WTC11 (cell line): ENCODE measurements at regions not wholly inside any gene's neighbourhood (a gene's known extent, or its start where the extent isn't known, plus 50 kb on each side); places are given as distances from the start of the nearest gene placed in this dataset.

ENCODE experiments used
- ATAC-seq: fragments of 200-7000 bp; cut with Tn5 transposase; 2 replicates; pipeline ENCODE4 v1.10.0; 2021; ENCODE audit warnings: mild to moderate bottlenecking, moderate library complexity
- CTCF ChIA-PET: fragments of 300-600 bp; sonication (Branson Sonifier 250); formaldehyde crosslinking; loops from one replicate; lab custom pipeline; 2021; ENCODE audit warnings: antibody characterized with exemption; lab: Charles Lee
- POLR2A ChIA-PET: fragments of 350-600 bp; sonication (Branson Sonifier 250); formaldehyde crosslinking; loops from one replicate; lab custom pipeline; 2021; ENCODE audit warnings: antibody characterized with exemption; lab: Charles Lee
- DNase-seq: peaks from one replicate; pipeline ENCODE4 v3.0.0; 2021; ENCODE audit warnings: low spot score
- H3K27ac Mint-ChIP-seq: 2 replicates; pipeline ENCODE4 v1.8.0; 2021; ENCODE audit warnings: mixed read lengths
- H3K27me3 Mint-ChIP-seq: 2 replicates; pipeline ENCODE4 v1.8.0; 2021; ENCODE audit warnings: low read depth, mild to moderate bottlenecking, moderate library complexity, mixed read lengths
- H3K36me3 Mint-ChIP-seq: 2 replicates; pipeline ENCODE4 v1.8.0; 2021; ENCODE audit warnings: mixed read lengths
- H3K4me1 Mint-ChIP-seq: 2 replicates; pipeline ENCODE4 v1.8.0; 2022; ENCODE audit warnings: mixed read lengths
- H3K4me3 Mint-ChIP-seq: 2 replicates; pipeline ENCODE4 v1.8.0; 2021; ENCODE audit warnings: mild to moderate bottlenecking, moderate library complexity, mixed read lengths
- H3K9me3 Mint-ChIP-seq: 2 replicates; pipeline ENCODE4 v1.8.0; 2021; ENCODE audit warnings: mixed read lengths
- ATF2 ChIP-seq: sonication (generic); formaldehyde crosslinking; IDR thresholded peaks from 2 replicates; pipeline ENCODE4 v1.8.1; 2022; ENCODE audit warnings: low read depth, missing genetic modification reagents, borderline replicate concordance
- ETV6 ChIP-seq: sonication (generic); formaldehyde crosslinking; IDR thresholded peaks from 2 replicates; pipeline ENCODE4 v1.8.1; 2022; ENCODE audit warnings: mild to moderate bottlenecking, missing genetic modification reagents
- FOXJ3 ChIP-seq: sonication (generic); formaldehyde crosslinking; IDR thresholded peaks from 2 replicates; pipeline ENCODE4 v1.9.0; 2021; ENCODE audit warnings: missing genetic modification reagents, mild to moderate bottlenecking, borderline replicate concordance
- IRF2 ChIP-seq: sonication (generic); formaldehyde crosslinking; IDR thresholded peaks from 2 replicates; pipeline ENCODE4 v1.8.0; 2022; ENCODE audit warnings: low read depth, missing genetic modification reagents, borderline replicate concordance
- KAT7 ChIP-seq: sonication (generic); formaldehyde crosslinking; IDR thresholded peaks from 2 replicates; pipeline ENCODE4 v1.8.1; 2023; ENCODE audit warnings: missing genetic modification reagents, mild to moderate bottlenecking, borderline replicate concordance
- MAX ChIP-seq: sonication (generic); formaldehyde crosslinking; IDR thresholded peaks from 2 replicates; pipeline ENCODE4 v1.8.0; 2022; ENCODE audit warnings: mild to moderate bottlenecking, missing genetic modification reagents
- MXD4 ChIP-seq: fragments of 250-450 bp; sonication (Bioruptor Pico); IDR thresholded peaks from 2 replicates; pipeline ENCODE4 v1.8.0; 2021; ENCODE audit warnings: mild to moderate bottlenecking, moderate library complexity, borderline replicate concordance
- MYBL2 ChIP-seq: sonication (generic); formaldehyde crosslinking; IDR thresholded peaks from 2 replicates; pipeline ENCODE4 v1.8.1; 2023; ENCODE audit warnings: mild to moderate bottlenecking, moderate library complexity, missing genetic modification reagents
- NFE2L1 ChIP-seq: sonication (generic); formaldehyde crosslinking; IDR thresholded peaks from 2 replicates; pipeline ENCODE4 v1.8.1; 2023; ENCODE audit warnings: missing genetic modification reagents
- PRRX2 ChIP-seq: fragments of 250-450 bp; sonication (Bioruptor Pico); IDR thresholded peaks from 2 replicates; pipeline ENCODE4 v1.8.0; 2021; ENCODE audit warnings: mild to moderate bottlenecking
- TP53 ChIP-seq: sonication (generic); formaldehyde crosslinking; IDR thresholded peaks from 2 replicates; pipeline ENCODE4 v1.8.1; 2023; ENCODE audit warnings: mild to moderate bottlenecking, missing genetic modification reagents
- ZNF512 ChIP-seq: sonication (generic); formaldehyde crosslinking; IDR thresholded peaks from 2 replicates; pipeline ENCODE4 v1.8.1; 2022; ENCODE audit warnings: missing genetic modification reagents, borderline replicate concordance
- TF ChIP-seq, protein P1 (sequence below): sonication (generic); formaldehyde crosslinking; IDR thresholded peaks from 2 replicates; pipeline ENCODE4 v1.8.0; 2022; ENCODE audit warnings: mild to moderate bottlenecking, missing genetic modification reagents
- TF ChIP-seq, protein P2 (sequence below): sonication (generic); formaldehyde crosslinking; conservative IDR thresholded peaks from 2 replicates; pipeline ENCODE4 v1.8.1; 2022; ENCODE audit warnings: mild to moderate bottlenecking, missing genetic modification reagents
- TF ChIP-seq, protein P3 (sequence below): fragments of 250-450 bp; sonication (Bioruptor Pico); IDR thresholded peaks from 2 replicates; pipeline ENCODE4 v1.9.0; 2021; ENCODE audit warnings: mild to moderate bottlenecking
- TF ChIP-seq, protein P4 (sequence below): sonication (generic); formaldehyde crosslinking; IDR thresholded peaks from 2 replicates; pipeline ENCODE4 v1.8.1; 2022; ENCODE audit warnings: low read depth, mild to moderate bottlenecking, moderate library complexity, missing genetic modification reagents, borderline replicate concordance

- TF ChIP-seq, protein P1, sequence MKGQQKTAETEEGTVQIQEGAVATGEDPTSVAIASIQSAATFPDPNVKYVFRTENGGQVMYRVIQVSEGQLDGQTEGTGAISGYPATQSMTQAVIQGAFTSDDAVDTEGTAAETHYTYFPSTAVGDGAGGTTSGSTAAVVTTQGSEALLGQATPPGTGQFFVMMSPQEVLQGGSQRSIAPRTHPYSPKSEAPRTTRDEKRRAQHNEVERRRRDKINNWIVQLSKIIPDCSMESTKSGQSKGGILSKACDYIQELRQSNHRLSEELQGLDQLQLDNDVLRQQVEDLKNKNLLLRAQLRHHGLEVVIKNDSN = no peak
- TF ChIP-seq KAT7 (CRISPR knock-in tag) = no peak
- no peak for TF ChIP-seq PRRX2 (CRISPR knock-in tag)
- no peak for TF ChIP-seq MYBL2
- TF ChIP-seq ZNF512 = no peak
Measured at GRCh38 chr2:8303322-8303832, 378.5 kb upstream of the ID2 start (continued).

GRCh38 chr2:8304821-8305766 is 376.8 kb upstream of the ID2 start:
- Mint-ChIP-seq H3K36me3 (no peaks in the 10 kb centered on the region), H3K27ac (no peak overlapping the region), H3K27me3 (no peaks in the 10 kb centered on the region), H3K9me3 (peaks cover 22% of the 10 kb centered on the region), H3K4me3 (no peak overlapping the region)
- CTCF ChIA-PET = no interaction called here
- TF ChIP-seq MXD4 (CRISPR knock-in tag) = no peak
- no peak for TF ChIP-seq IRF2 (CRISPR knock-in tag)
- no peak for TF ChIP-seq MAX
- TF ChIP-seq NFE2L1 = no peak
- no peak for TF ChIP-seq ETV6
- TF ChIP-seq, protein P2, sequence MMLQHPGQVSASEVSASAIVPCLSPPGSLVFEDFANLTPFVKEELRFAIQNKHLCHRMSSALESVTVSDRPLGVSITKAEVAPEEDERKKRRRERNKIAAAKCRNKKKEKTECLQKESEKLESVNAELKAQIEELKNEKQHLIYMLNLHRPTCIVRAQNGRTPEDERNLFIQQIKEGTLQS (CRISPR knock-in tag) = no peak
- TF ChIP-seq TP53 = no peak
- TF ChIP-seq ATF2 = no peak
- no peak for TF ChIP-seq MYBL2
- no peak for TF ChIP-seq FOXJ3
- TF ChIP-seq, protein P3, sequence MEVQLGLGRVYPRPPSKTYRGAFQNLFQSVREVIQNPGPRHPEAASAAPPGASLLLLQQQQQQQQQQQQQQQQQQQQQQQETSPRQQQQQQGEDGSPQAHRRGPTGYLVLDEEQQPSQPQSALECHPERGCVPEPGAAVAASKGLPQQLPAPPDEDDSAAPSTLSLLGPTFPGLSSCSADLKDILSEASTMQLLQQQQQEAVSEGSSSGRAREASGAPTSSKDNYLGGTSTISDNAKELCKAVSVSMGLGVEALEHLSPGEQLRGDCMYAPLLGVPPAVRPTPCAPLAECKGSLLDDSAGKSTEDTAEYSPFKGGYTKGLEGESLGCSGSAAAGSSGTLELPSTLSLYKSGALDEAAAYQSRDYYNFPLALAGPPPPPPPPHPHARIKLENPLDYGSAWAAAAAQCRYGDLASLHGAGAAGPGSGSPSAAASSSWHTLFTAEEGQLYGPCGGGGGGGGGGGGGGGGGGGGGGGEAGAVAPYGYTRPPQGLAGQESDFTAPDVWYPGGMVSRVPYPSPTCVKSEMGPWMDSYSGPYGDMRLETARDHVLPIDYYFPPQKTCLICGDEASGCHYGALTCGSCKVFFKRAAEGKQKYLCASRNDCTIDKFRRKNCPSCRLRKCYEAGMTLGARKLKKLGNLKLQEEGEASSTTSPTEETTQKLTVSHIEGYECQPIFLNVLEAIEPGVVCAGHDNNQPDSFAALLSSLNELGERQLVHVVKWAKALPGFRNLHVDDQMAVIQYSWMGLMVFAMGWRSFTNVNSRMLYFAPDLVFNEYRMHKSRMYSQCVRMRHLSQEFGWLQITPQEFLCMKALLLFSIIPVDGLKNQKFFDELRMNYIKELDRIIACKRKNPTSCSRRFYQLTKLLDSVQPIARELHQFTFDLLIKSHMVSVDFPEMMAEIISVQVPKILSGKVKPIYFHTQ = no peak
- TF ChIP-seq, protein P4, sequence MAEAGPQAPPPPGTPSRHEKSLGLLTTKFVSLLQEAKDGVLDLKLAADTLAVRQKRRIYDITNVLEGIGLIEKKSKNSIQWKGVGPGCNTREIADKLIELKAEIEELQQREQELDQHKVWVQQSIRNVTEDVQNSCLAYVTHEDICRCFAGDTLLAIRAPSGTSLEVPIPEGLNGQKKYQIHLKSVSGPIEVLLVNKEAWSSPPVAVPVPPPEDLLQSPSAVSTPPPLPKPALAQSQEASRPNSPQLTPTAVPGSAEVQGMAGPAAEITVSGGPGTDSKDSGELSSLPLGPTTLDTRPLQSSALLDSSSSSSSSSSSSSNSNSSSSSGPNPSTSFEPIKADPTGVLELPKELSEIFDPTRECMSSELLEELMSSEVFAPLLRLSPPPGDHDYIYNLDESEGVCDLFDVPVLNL (CRISPR knock-in tag) = no peak
- TF ChIP-seq, all 79 proteins: peak for 0
- no peak for ATAC-seq
- POLR2A ChIA-PET = no interaction called here
- H3K4me1 Mint-ChIP-seq = peaks cover 19% of the 10 kb centered on the region
- no peak for DNase-seq
